Immature natural killer cell (primary cell): ENCODE measurements at regions not wholly inside any gene's neighbourhood (a gene's known extent, or its start where the extent isn't known, plus 50 kb on each side); places are given as distances from the start of the nearest gene placed in this dataset.

ENCODE experiments used
- DNase-seq, 3 donors: peaks; one replicate each; pipeline ENCODE4 v3.0.0; 2022; ENCODE audit warnings: mixed read lengths in 1 of 3
- H3K27ac Mint-ChIP-seq, 6 donors: one replicate each; pipeline ENCODE4 v1.8.0; 2020; ENCODE audit warnings: mixed read lengths in 6 of 6, mild to moderate bottlenecking in 5 of 6, inconsistent platforms in 4 of 6, moderate library complexity in 3 of 6
- H3K27me3 Mint-ChIP-seq, 3 donors: one replicate each; pipeline ENCODE4 v1.8.0; 2020 to 2021; ENCODE audit warnings: low read depth in 3 of 3, mild to moderate bottlenecking in 3 of 3, mixed read lengths in 3 of 3, moderate library complexity in 3 of 3, inconsistent platforms in 1 of 3
- H3K36me3 Mint-ChIP-seq, 3 donors: one replicate each; pipeline ENCODE4 v1.8.0; 2020; ENCODE audit warnings: mixed read lengths in 3 of 3, inconsistent platforms in 2 of 3, mild to moderate bottlenecking in 2 of 3
- H3K4me1 Mint-ChIP-seq, 2 donors: one replicate each; pipeline ENCODE4 v1.8.0; 2020; ENCODE audit warnings: inconsistent platforms in 2 of 2, mild to moderate bottlenecking in 2 of 2, mixed read lengths in 2 of 2, moderate library complexity in 1 of 2
- H3K4me3 Mint-ChIP-seq, 5 donors: one replicate each; pipeline ENCODE4 v1.8.0; 2020; ENCODE audit warnings: mild to moderate bottlenecking in 5 of 5, mixed read lengths in 5 of 5, inconsistent platforms in 3 of 5, moderate library complexity in 3 of 5
- H3K9me3 Mint-ChIP-seq, 6 donors: one replicate each; pipeline ENCODE4 v1.8.0; 2020; ENCODE audit warnings: mild to moderate bottlenecking in 6 of 6, mixed read lengths in 6 of 6, inconsistent platforms in 4 of 6, moderate library complexity in 3 of 6

- Mint-ChIP-seq H3K27ac (no peak overlapping the region), H3K36me3 (no peaks in the 10 kb centered on the region), H3K4me3 (no peak overlapping the region), H3K9me3 (peaks cover 0 to 2% (median 0%) of the 10 kb centered on the region in 6 donors), H3K27me3 (peaks cover 0 to 2% (median 0%) of the 10 kb centered on the region in 3 donors), H3K4me1 (no peaks in the 10 kb centered on the region)
- DNase-seq = no peak
These were observed 254.0 kb upstream of the PPP2R2D start for GRCh38 chr10:131646551-131647525.

GRCh38 chr10:131647789-131648188, 253.0 kb upstream of the PPP2R2D start:
- no peaks in the 10 kb centered on the region for H3K4me1 Mint-ChIP-seq
- H3K36me3 Mint-ChIP-seq = no peaks in the 10 kb centered on the region
- peaks cover 0 to 4% (median 0%) of the 10 kb centered on the region in 6 donors for H3K9me3 Mint-ChIP-seq
- DNase-seq = no peak
- H3K27ac Mint-ChIP-seq = no peak overlapping the region
- peaks cover 0 to 2% (median 0%) of the 10 kb centered on the region in 3 donors for H3K27me3 Mint-ChIP-seq
- no peak overlapping the region for H3K4me3 Mint-ChIP-seq

GRCh38 chr10:131648386-131649020, 252.3 kb upstream of the PPP2R2D start:
- peaks cover 0 to 2% (median 0%) of the 10 kb centered on the region in 3 donors for H3K27me3 Mint-ChIP-seq
- no peak for DNase-seq
- no peaks in the 10 kb centered on the region for H3K4me1 Mint-ChIP-seq
- no peak overlapping the region for H3K4me3 Mint-ChIP-seq
- H3K9me3 Mint-ChIP-seq = peaks cover 0 to 4% (median 0%) of the 10 kb centered on the region in 6 donors
- no peaks in the 10 kb centered on the region for H3K36me3 Mint-ChIP-seq
- no peak overlapping the region for H3K27ac Mint-ChIP-seq

GRCh38 chr10:131649617-131650016, 251.2 kb upstream of the PPP2R2D start:
- H3K27ac Mint-ChIP-seq = no peak overlapping the region
- no peaks in the 10 kb centered on the region for H3K36me3 Mint-ChIP-seq
- no peak overlapping the region for H3K4me3 Mint-ChIP-seq
- no peak for DNase-seq
- peaks cover 0 to 2% (median 0%) of the 10 kb centered on the region in 3 donors for H3K27me3 Mint-ChIP-seq
- no peaks in the 10 kb centered on the region for H3K4me1 Mint-ChIP-seq
- peaks cover 0 to 4% (median 0%) of the 10 kb centered on the region in 6 donors for H3K9me3 Mint-ChIP-seq

- H3K27ac Mint-ChIP-seq = no peak overlapping the region
- DNase-seq = no peak
- H3K4me1 Mint-ChIP-seq = no peaks in the 10 kb centered on the region
- H3K4me3 Mint-ChIP-seq = no peak overlapping the region
- peaks cover 0 to 2% (median 0%) of the 10 kb centered on the region in 3 donors for H3K27me3 Mint-ChIP-seq
- H3K9me3 Mint-ChIP-seq = peaks cover 0 to 4% (median 0%) of the 10 kb centered on the region in 6 donors
- H3K36me3 Mint-ChIP-seq = no peaks in the 10 kb centered on the region
These were observed 250.6 kb upstream of the PPP2R2D start for GRCh38 chr10:131650169-131650705.

GRCh38 chr10:131650771-131651673, 249.8 kb upstream of the PPP2R2D start:
- no peak overlapping the region for H3K27ac Mint-ChIP-seq

GRCh38 chr10:131651674-131652437, 249.0 kb upstream of the PPP2R2D start:
- Mint-ChIP-seq H3K4me1 (no peaks in the 10 kb centered on the region), H3K9me3 (peaks cover 0 to 2% (median 0%) of the 10 kb centered on the region in 6 donors), H3K27ac (no peak overlapping the region), H3K36me3 (no peaks in the 10 kb centered on the region), H3K27me3 (peaks cover 0 to 2% (median 0%) of the 10 kb centered on the region in 3 donors), H3K4me3 (no peak overlapping the region)
- no peak for DNase-seq

More at GRCh38 chr10:131650771-131651673, 249.8 kb upstream of the PPP2R2D start:
- Mint-ChIP-seq H3K9me3 (peaks cover 0 to 2% (median 0%) of the 10 kb centered on the region in 6 donors), H3K27me3 (peaks cover 0 to 2% (median 0%) of the 10 kb centered on the region in 3 donors), H3K4me1 (no peaks in the 10 kb centered on the region), H3K36me3 (no peaks in the 10 kb centered on the region), H3K4me3 (no peak overlapping the region)
- no peak for DNase-seq

- H3K4me1 Mint-ChIP-seq = no peaks in the 10 kb centered on the region
- H3K36me3 Mint-ChIP-seq = no peaks in the 10 kb centered on the region
- H3K4me3 Mint-ChIP-seq = no peak overlapping the region
- peaks cover 0 to 2% (median 0%) of the 10 kb centered on the region in 3 donors for H3K27me3 Mint-ChIP-seq
- no peak for DNase-seq
- no peak overlapping the region for H3K27ac Mint-ChIP-seq
- peaks cover 0 to 2% (median 0%) of the 10 kb centered on the region in 6 donors for H3K9me3 Mint-ChIP-seq
These were observed 248.2 kb upstream of the PPP2R2D start for GRCh38 chr10:131652438-131653139.

GRCh38 chr10:131653140-131653539, 247.7 kb upstream of the PPP2R2D start:
- H3K27ac Mint-ChIP-seq = no peak overlapping the region
- H3K36me3 Mint-ChIP-seq = no peaks in the 10 kb centered on the region
- DNase-seq = no peak
- H3K4me1 Mint-ChIP-seq = no peaks in the 10 kb centered on the region
- peaks cover 0 to 2% (median 0%) of the 10 kb centered on the region in 6 donors for H3K9me3 Mint-ChIP-seq
- no peak overlapping the region for H3K4me3 Mint-ChIP-seq
- H3K27me3 Mint-ChIP-seq = no peaks in the 10 kb centered on the region

GRCh38 chr10:131653554-131654470, 247.0 kb upstream of the PPP2R2D start:
- Mint-ChIP-seq H3K36me3 (no peaks in the 10 kb centered on the region), H3K27ac (no peak overlapping the region), H3K27me3 (no peaks in the 10 kb centered on the region), H3K4me3 (no peak overlapping the region), H3K4me1 (no peaks in the 10 kb centered on the region), H3K9me3 (peaks cover 0 to 2% (median 0%) of the 10 kb centered on the region in 6 donors)
- DNase-seq = no peak

GRCh38 chr10:131654471-131655087, 246.2 kb upstream of the PPP2R2D start:
- H3K36me3 Mint-ChIP-seq = no peaks in the 10 kb centered on the region
- H3K9me3 Mint-ChIP-seq = peaks cover 0 to 2% (median 0%) of the 10 kb centered on the region in 6 donors
- no peak overlapping the region for H3K27ac Mint-ChIP-seq

More at GRCh38 chr10:131654471-131655087, 246.2 kb upstream of the PPP2R2D start:
- H3K4me3 Mint-ChIP-seq = no peak overlapping the region
- no peak for DNase-seq
- no peaks in the 10 kb centered on the region for H3K27me3 Mint-ChIP-seq
- H3K4me1 Mint-ChIP-seq = no peaks in the 10 kb centered on the region
